Choroid plexus epithelial cell (primary cell): ENCODE measurements at regions not wholly inside any gene's neighbourhood (a gene's known extent, or its start where the extent isn't known, plus 50 kb on each side); places are given as distances from the start of the nearest gene placed in this dataset.
"Not testable (repeated sequence)": the region's sequence is repeated elsewhere in the genome, so short reads cannot be mapped to it uniquely, and the experiment has no call there.

Experiments used
- DNase-seq: peaks from one replicate; pipeline ENCODE4 v3.0.0-alpha.2; 2010; ENCODE audit warnings: low read depth
- H3K4me3 ChIP-seq: 2 replicates; pipeline ENCODE4 v1.5.1; 2011; ENCODE audit warnings: low read depth, mild to moderate bottlenecking, control low read depth, low read length, moderate library complexity
- CTCF ChIP-seq: conservative IDR thresholded peaks from 2 replicates; pipeline ENCODE4 v1.5.1; 2011; ENCODE audit warnings: low read depth, mild to moderate bottlenecking, control low read depth, inconsistent platforms, low read length, moderate library complexity

- no peak for TF ChIP-seq CTCF
- no peak overlapping the region for H3K4me3 ChIP-seq
- peak; percentile 51 for DNase-seq
Measured at GRCh38 chr5:27140831-27141230, 102.4 kb upstream of the CDH9 start.

- no peak for TF ChIP-seq CTCF
- DNase-seq, result no peak
- H3K4me3 ChIP-seq, result no peak overlapping the region
Measured at GRCh38 chr5:27130587-27130986, 92.2 kb upstream of the CDH9 start.

GRCh38 chr5:27129926-27130325, 91.5 kb upstream of the CDH9 start:
- no peak for TF ChIP-seq CTCF
- H3K4me3 ChIP-seq, result no peak overlapping the region
- DNase-seq, result no peak

- TF ChIP-seq CTCF, result no peak
- no peak overlapping the region for H3K4me3 ChIP-seq
- peak; percentile 69 for DNase-seq
Measured at GRCh38 chr5:27125856-27126255, 87.5 kb upstream of the CDH9 start.

GRCh38 chr5:27124590-27124989, 86.2 kb upstream of the CDH9 start:
- no peak overlapping the region for H3K4me3 ChIP-seq
- peak; percentile 71 for DNase-seq
- TF ChIP-seq CTCF, result peak; percentile 78

- not testable (repeated sequence) for DNase-seq, H3K4me3 ChIP-seq
Measured at GRCh38 chr5:27119736-27120321, 81.4 kb upstream of the CDH9 start.

- no peak for DNase-seq
- TF ChIP-seq CTCF, result no peak
- H3K4me3 ChIP-seq, result no peak overlapping the region
Measured at GRCh38 chr5:27103486-27103885, 65.1 kb upstream of the CDH9 start.

GRCh38 chr5:27095761-27096160, 57.4 kb upstream of the CDH9 start:
- not testable (repeated sequence) for DNase-seq, H3K4me3 ChIP-seq
